Activated naive CD4-positive, alpha-beta T cell treated with anti-CD3 and anti-CD28 coated beads, Interleukin-2, amount 50 U/mL, for 72 hours (primary cell): ENCODE measurements at regions not wholly inside any gene's neighbourhood (a gene's known extent, or its start where the extent isn't known, plus 50 kb on each side); places are given as distances from the start of the nearest gene placed in this dataset.

Experiments
- ATAC-seq, 2 donors: fragments of 150-1000 bp; cut with Tn5 transposase; 2 replicates each; pipeline ENCODE4 v1.10.0; 2021; ENCODE audit warnings: mild to moderate bottlenecking in 2 of 2, moderate library complexity in 2 of 2
- DNase-seq, 2 donors: peaks; one replicate each; pipeline ENCODE4 v3.0.0; 2021 to 2022; ENCODE audit warnings: low spot score in 2 of 2
- H3K27ac Mint-ChIP-seq, 2 donors: one replicate each; pipeline ENCODE4 v1.8.0; 2022; ENCODE audit warnings: mild to moderate bottlenecking in 2 of 2, mixed read lengths in 2 of 2
- H3K36me3 Mint-ChIP-seq, 2 donors: one replicate each; pipeline ENCODE4 v1.8.0; 2022; ENCODE audit warnings: mixed read lengths in 2 of 2
- H3K9me3 Mint-ChIP-seq, 2 donors: one replicate each; pipeline ENCODE4 v1.8.0; 2022; ENCODE audit warnings: mixed read lengths in 2 of 2

- Mint-ChIP-seq H3K27ac (no peak overlapping the region), H3K9me3 (no peaks in the 10 kb centered on the region), H3K36me3 (no peaks in the 10 kb centered on the region)
- peak in 1 of 2 donors; percentile 53 for ATAC-seq
- DNase-seq: no peak
Observed at GRCh38 chr21:15332572-15332971, 267.8 kb upstream of the NRIP1 start.

GRCh38 chr21:15333136-15333710, 268.4 kb upstream of the NRIP1 start:
- H3K36me3 Mint-ChIP-seq: no peaks in the 10 kb centered on the region
- ATAC-seq: no peak
- H3K9me3 Mint-ChIP-seq: no peaks in the 10 kb centered on the region
- DNase-seq: no peak
- peak overlapping the region in 1 of 2 donors; percentile 62 for H3K27ac Mint-ChIP-seq

DNA sequence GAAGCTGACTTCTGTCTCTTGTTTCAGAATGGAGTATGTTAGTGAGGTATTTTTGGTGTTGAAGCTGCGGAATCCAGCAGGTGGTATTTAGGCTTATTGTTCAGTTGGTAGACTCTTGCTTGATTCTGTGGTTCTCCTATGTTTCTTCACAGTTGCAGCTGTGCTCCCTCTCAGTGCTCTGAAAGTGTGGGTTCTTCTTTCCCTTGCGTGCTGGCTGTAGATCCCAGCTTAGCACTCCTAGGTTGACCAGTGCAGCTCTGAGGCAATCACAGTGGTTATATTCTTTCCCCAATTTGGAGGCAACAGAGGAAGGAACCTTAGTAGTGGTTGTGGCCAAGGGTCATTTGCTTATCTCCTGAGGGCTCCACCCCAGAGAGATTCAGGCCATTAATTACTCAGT, 269.2 kb upstream of the NRIP1 start:
- H3K9me3 Mint-ChIP-seq: no peaks in the 10 kb centered on the region
- ATAC-seq (no peak), DNase-seq (no peak)
- H3K27ac Mint-ChIP-seq: no peak overlapping the region
- H3K36me3 Mint-ChIP-seq: no peaks in the 10 kb centered on the region

GRCh38 chr21:15343066-15343465, 278.3 kb upstream of the NRIP1 start:
- H3K27ac Mint-ChIP-seq: no peak overlapping the region
- ATAC-seq (no peak), DNase-seq (no peak)
- H3K9me3 Mint-ChIP-seq: peaks cover 0 to 5% of the 10 kb centered on the region in 2 donors
- peaks cover 0 to 6% of the 10 kb centered on the region in 2 donors for H3K36me3 Mint-ChIP-seq

- H3K9me3 Mint-ChIP-seq: peaks cover 0 to 9% of the 10 kb centered on the region in 2 donors
- no peak overlapping the region for H3K27ac Mint-ChIP-seq
Observed at GRCh38 chr21:15352009-15352408, 287.2 kb upstream of the NRIP1 start.

DNA sequence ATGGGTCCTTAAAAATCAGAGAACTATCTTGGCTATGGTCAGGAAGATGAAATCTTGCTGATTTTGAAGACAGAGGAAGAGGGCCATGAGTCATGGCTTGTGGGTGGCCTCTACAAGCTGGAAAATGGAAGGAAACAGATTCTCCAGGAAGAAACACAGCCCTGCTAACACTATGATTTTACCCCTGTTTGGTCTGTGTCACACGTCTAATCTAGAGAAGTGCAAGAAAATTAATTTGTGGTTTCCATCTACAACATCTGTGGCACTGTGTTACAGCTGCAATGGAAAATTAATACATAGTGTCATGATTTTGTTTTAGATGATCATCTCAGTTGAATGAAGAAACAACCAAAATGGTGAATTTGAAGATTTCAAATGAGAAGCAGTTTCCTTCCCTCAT, 288.7 kb upstream of the NRIP1 start:
- Mint-ChIP-seq H3K27ac (no peak overlapping the region), H3K36me3 (no peaks in the 10 kb centered on the region), H3K9me3 (peaks cover 0 to 9% of the 10 kb centered on the region in 2 donors)
- ATAC-seq (no peak), DNase-seq (no peak)

More at GRCh38 chr21:15352009-15352408, 287.2 kb upstream of the NRIP1 start:
- ATAC-seq: no peak
- DNase-seq: no peak
- no peaks in the 10 kb centered on the region for H3K36me3 Mint-ChIP-seq

DNA sequence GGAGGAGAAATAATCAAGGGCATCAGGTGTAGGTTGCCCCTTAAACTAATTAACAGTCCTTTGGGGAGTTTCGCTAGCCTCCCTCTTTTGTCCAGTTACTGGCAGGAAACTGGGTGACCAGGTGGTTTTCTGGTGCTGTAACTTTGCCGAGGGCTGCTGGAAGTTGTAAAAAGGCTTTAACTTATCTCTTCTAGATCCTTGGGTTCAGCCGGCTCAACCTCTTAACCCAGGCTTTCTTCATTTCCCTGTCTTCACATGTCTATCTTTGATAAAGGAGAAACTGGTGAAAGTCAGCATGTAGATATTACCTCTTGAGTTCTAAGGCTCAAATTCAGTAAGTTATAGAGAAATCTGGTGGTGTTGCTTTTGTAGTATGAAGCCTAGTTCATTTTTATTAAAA, 289.7 kb upstream of the NRIP1 start:
- peaks cover 0 to 9% of the 10 kb centered on the region in 2 donors for H3K9me3 Mint-ChIP-seq
- ATAC-seq (no peak), DNase-seq (no peak)
- no peaks in the 10 kb centered on the region for H3K36me3 Mint-ChIP-seq
- no peak overlapping the region for H3K27ac Mint-ChIP-seq

- H3K27ac Mint-ChIP-seq: no peak overlapping the region
- no peaks in the 10 kb centered on the region for H3K36me3 Mint-ChIP-seq
- ATAC-seq (no peak), DNase-seq (no peak)
- H3K9me3 Mint-ChIP-seq: peaks cover 0 to 9% of the 10 kb centered on the region in 2 donors
Observed at GRCh38 chr21:15355066-15355465, 290.3 kb upstream of the NRIP1 start.

DNA sequence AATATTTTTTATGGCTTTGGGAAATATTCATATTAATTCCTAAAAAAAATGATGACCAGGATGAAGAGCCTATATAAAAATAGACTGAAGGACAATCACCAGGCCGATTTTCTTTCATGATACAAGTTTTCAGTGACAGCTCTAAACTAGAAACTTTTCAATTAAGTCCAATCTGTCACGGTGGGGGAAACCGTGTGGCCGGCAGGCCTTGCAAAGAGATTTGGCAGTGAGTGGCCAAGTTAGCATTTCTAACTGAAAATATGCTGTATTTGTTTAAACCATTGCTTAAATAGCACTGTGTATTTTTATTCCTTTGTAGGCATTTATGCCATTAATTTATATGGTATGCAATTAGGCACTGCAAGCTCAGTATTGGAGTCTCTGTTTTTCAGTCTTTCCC, 294.5 kb upstream of the NRIP1 start:
- no peak for DNase-seq
- Mint-ChIP-seq H3K36me3 (no peaks in the 10 kb centered on the region), H3K9me3 (peaks cover 0 to 4% of the 10 kb centered on the region in 2 donors), H3K27ac (no peak overlapping the region)
- no peak for ATAC-seq

DNA sequence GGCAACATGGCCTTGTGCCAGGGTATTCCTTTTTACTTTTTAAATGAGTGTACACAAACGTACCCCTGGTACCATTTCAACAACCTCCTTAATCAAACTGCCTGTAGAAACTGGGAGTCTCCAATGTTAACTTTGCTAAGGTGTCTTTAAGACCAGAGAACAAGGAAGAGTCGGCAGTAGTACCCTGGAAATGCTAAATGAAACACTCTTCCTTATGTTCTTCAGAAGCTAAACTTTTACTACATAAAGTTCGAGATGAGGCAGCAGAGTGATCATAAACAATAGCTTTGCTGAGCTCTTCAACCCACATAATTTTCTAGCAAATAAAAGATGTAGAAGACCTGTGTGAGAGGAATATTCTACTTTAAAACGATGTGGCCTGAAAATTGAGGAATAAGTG, 297.7 kb upstream of the NRIP1 start:
- Mint-ChIP-seq H3K36me3 (peaks cover 0 to 8% of the 10 kb centered on the region in 2 donors), H3K9me3 (peaks cover 8 to 17% of the 10 kb centered on the region in 2 donors), H3K27ac (no peak overlapping the region)
- ATAC-seq: no peak
- no peak for DNase-seq

- Mint-ChIP-seq H3K27ac (no peak overlapping the region), H3K36me3 (peaks cover 0 to 8% of the 10 kb centered on the region in 2 donors), H3K9me3 (peaks cover 8 to 17% of the 10 kb centered on the region in 2 donors)
- DNase-seq: no peak
- no peak for ATAC-seq
Observed at GRCh38 chr21:15363921-15364320, 299.1 kb upstream of the NRIP1 start.

GRCh38 chr21:15365751-15366392, 301.1 kb upstream of the NRIP1 start:
- H3K27ac Mint-ChIP-seq: no peak overlapping the region
- ATAC-seq: no peak
- H3K9me3 Mint-ChIP-seq: peaks cover 8 to 17% of the 10 kb centered on the region in 2 donors
- peaks cover 0 to 8% of the 10 kb centered on the region in 2 donors for H3K36me3 Mint-ChIP-seq
- DNase-seq: no peak

DNA sequence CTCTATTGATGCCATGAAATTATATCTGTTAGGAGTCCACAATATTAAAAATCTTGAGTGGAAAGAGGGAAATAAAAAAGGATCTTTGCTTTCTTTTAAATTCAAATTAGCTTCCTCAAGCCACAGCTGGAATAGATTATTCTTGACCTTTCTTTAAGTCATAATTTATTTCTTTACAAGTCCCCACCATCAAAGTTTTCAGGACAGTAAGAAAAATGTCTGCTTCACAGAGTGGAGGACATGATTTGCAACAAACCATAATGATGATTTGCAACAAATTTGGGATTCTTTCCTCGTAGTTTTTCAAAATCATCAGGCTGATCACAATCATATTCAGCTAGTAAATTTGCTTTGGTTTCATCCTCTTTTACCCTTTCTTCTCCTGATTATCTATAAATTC, 301.8 kb upstream of the NRIP1 start:
- H3K9me3 Mint-ChIP-seq: peaks cover 8 to 17% of the 10 kb centered on the region in 2 donors
- H3K36me3 Mint-ChIP-seq: peaks cover 0 to 8% of the 10 kb centered on the region in 2 donors
- no peak for DNase-seq
- ATAC-seq: no peak
- no peak overlapping the region for H3K27ac Mint-ChIP-seq

DNA sequence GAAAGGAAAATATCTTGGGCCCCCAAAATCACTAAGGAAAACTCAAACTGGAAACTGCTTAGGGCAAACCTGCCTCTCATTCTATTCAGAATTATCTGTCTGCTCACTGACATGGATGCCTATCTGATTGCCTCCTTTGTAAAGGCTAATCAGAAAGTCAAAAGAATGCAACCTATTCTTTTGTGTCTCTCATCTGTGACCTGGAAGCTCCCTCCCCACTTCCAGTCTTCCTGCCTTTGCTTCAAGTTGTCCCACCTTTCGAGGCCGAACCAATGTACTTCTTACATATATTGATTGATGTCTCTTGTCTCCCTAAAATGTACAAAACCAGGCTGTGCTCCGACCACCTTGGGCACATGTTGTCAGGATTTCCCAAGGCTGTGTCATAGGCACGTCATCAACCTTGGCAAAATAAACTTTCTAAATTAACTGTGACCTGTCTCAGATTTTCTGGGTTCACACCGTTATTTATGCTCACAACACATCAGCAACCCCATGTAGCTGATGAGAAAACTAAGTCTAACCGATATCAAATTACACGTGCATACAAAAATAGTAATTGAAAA, 302.3 kb upstream of the NRIP1 start:
- H3K36me3 Mint-ChIP-seq: peaks cover 0 to 8% of the 10 kb centered on the region in 2 donors
- no peak for ATAC-seq
- H3K9me3 Mint-ChIP-seq: peaks cover 8 to 17% of the 10 kb centered on the region in 2 donors
- DNase-seq: no peak
- no peak overlapping the region for H3K27ac Mint-ChIP-seq

DNA sequence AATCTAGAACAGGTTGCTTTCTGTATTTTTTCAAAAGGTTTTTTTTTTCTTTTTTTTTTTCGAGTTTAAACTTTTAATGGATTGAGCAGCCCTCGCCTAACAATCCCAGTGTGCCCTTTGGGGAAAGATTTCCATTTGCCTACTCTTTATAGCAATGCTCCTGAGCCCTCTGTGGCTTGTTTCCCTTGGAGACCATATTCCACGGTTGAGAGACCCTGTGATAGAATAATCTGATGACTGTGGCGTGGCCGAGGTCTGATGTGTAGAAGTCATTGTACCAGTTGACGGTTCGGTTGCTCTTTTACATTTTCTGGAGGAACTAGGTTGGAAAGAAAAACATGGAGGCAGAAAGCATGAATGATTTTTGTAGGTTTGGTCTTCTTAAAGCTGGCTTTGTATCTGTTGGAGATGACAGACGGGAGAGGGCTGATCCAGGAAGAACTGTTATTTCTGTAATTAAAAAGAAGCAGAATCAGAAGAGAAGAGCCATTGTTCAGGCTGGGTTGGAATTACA, 305.7 kb upstream of the NRIP1 start:
- DNase-seq (no peak), ATAC-seq (no peak)
- H3K27ac Mint-ChIP-seq: no peak overlapping the region
- peaks cover 0 to 7% of the 10 kb centered on the region in 2 donors for H3K36me3 Mint-ChIP-seq
- H3K9me3 Mint-ChIP-seq: peaks cover 8 to 16% of the 10 kb centered on the region in 2 donors

DNA sequence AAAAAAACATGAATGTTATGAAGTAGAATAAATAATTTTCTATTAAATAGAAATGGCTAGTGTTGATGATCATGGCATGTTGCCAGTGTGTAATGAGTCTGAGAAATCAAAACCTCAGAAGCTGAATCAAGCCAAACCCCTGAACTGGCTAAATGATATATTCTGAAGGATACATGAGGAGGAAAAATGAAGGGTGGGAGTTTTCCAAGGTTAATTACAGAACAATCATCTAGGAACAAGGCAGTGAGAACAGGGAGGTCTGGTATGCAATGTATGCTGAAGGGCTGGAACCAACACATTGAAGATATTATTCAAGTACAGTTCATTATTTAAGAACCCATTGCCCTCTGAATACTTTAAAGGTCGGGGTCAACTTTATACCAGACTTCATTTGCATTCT, 309.1 kb upstream of the NRIP1 start:
- no peak for ATAC-seq
- Mint-ChIP-seq H3K27ac (no peak overlapping the region), H3K36me3 (no peaks in the 10 kb centered on the region), H3K9me3 (no peaks in the 10 kb centered on the region)
- DNase-seq: no peak

GRCh38 chr21:15379776-15380175, 315.0 kb upstream of the NRIP1 start:
- no peak for ATAC-seq
- Mint-ChIP-seq H3K36me3 (no peaks in the 10 kb centered on the region), H3K27ac (no peak overlapping the region), H3K9me3 (no peaks in the 10 kb centered on the region)
- no peak for DNase-seq

DNA sequence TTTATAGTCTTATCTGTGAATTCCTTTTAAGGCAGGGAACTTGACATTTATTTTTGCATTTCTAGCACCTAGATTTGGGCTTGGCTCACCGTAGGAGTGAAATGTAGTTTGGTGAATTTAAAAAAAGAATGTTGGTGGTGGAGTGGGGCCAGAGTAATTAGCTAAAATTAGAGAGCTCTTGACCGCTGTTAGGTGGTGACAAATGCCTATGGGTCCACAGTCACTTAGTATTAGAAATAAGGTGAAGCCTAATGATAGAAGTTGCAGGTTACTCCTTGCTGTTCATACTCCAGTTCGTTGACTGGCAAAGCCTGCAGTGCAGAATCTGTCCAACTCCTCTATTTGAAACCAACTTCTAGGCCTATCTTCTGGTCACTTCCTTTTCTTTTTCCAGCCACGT, 318.8 kb upstream of the NRIP1 start:
- Mint-ChIP-seq H3K27ac (no peak overlapping the region), H3K9me3 (no peaks in the 10 kb centered on the region), H3K36me3 (no peaks in the 10 kb centered on the region)
- no peak for DNase-seq
- no peak for ATAC-seq
